GM12891 (cell line): ENCODE measurements at regions not wholly inside any gene's neighbourhood (a gene's known extent, or its start where the extent isn't known, plus 50 kb on each side); places are given as distances from the start of the nearest gene placed in this dataset.

Experiments
- DNase-seq: peaks from one replicate; pipeline ENCODE4 v3.0.0; 2011; ENCODE audit warnings: low spot score; ENCODE audit not compliant: insufficient read length
- FAIRE-seq: peaks from 2 replicates; lab custom pipeline; 2011; peaks lifted over from hg19 to GRCh38; lab: Jason Lieb, UNC
- PAX5 ChIP-seq: IDR thresholded peaks from 2 replicates; pipeline ENCODE4 v1.6.1; 2011; ENCODE audit warnings: low read length, moderate library complexity, mild to moderate bottlenecking; ENCODE audit not compliant: insufficient read depth, severe bottlenecking
- POLR2A ChIP-seq: IDR thresholded peaks from 2 replicates; pipeline ENCODE4 v1.6.1; 2011; ENCODE audit warnings: low read depth, low read length, control low read depth
- POLR2AphosphoS5 ChIP-seq: IDR thresholded peaks from 2 replicates; pipeline ENCODE4 v1.6.1; 2011; ENCODE audit warnings: low read depth, low read length, control low read depth
- POU2F2 ChIP-seq: IDR thresholded peaks from 2 replicates; pipeline ENCODE4 v1.6.1; 2011; ENCODE audit warnings: low read depth, mild to moderate bottlenecking, control low read depth, low read length, moderate library complexity
- SPI1 ChIP-seq: IDR thresholded peaks from 2 replicates; pipeline ENCODE4 v1.6.1; 2011; ENCODE audit warnings: low read depth, low read length, control low read depth
- TAF1 ChIP-seq: IDR thresholded peaks from 2 replicates; pipeline ENCODE4 v1.6.1; 2011; ENCODE audit warnings: low read depth, low read length, control low read depth

DNA sequence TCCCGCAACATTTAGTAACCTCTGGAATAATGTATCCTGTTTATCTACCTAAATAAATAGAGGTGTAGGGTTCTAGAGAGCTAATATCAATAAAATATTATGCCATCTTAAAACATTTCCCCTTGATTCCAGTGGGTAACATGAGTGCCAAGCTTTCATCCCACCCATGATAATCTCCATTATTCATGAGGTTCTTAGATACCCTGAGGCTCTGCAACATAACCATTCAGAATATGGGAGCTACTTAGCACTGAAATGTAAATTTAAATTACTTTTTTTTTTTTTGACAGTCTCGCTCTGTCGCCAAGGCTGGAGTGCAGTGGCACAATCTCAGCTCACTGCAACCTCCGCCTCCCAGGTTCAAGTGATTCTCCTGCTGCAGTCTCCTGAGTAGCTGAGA, 832.7 kb downstream of the BRINP3 start:
- FAIRE-seq, result no peak
- TF ChIP-seq POLR2AphosphoS5 (no peak), POLR2A (no peak), PAX5 (no peak), SPI1 (no peak), TAF1 (no peak), POU2F2 (no peak)
- no peak for DNase-seq

GRCh38 chr1:189646066-189646465, 831.6 kb downstream of the BRINP3 start:
- DNase-seq (no peak), FAIRE-seq (no peak)
- TF ChIP-seq TAF1, result no peak
- no peak for TF ChIP-seq SPI1
- no peak for TF ChIP-seq POU2F2

- DNase-seq (no peak), FAIRE-seq (no peak)
- TF ChIP-seq POLR2A (no peak), POU2F2 (no peak), SPI1 (no peak), TAF1 (no peak), PAX5 (no peak), POLR2AphosphoS5 (no peak)
Observed at GRCh38 chr1:189654906-189655305, 822.8 kb downstream of the BRINP3 start.

- no peak for TF ChIP-seq SPI1
- TF ChIP-seq PAX5, result no peak
- TF ChIP-seq POLR2AphosphoS5, result no peak
- no peak for TF ChIP-seq POU2F2
- TF ChIP-seq POLR2A, result no peak
- no peak for TF ChIP-seq TAF1
- DNase-seq (no peak), FAIRE-seq (no peak)
Observed at GRCh38 chr1:189656628-189657530, 820.8 kb downstream of the BRINP3 start.

DNA sequence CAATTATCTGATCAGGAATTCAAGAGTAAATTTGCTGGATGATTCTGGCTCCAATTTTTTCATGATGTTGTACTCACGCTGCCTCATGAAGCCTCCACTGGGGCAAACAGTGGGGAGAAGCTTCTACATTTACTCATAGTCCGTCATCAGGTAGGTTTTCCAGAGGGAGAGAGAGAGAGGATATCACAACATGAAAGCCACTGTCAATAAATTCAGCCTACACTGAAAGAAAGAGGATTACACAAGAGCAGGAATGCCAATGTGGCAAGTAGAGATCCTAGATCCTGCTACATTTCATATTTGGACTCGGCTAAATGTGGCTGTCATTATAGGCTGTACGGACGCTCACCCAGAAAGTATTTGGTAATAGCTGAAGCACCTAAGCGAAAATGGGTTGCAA, 819.9 kb downstream of the BRINP3 start:
- DNase-seq (no peak), FAIRE-seq (no peak)
- TF ChIP-seq TAF1 (no peak), POU2F2 (no peak), POLR2AphosphoS5 (no peak), POLR2A (no peak), PAX5 (no peak), SPI1 (no peak)

- TF ChIP-seq PAX5 (no peak), POU2F2 (no peak), TAF1 (no peak)
- no peak for DNase-seq
- FAIRE-seq, result no peak
Observed at GRCh38 chr1:189658381-189658780, 819.3 kb downstream of the BRINP3 start.

- DNase-seq, result no peak
- TF ChIP-seq PAX5, result no peak
- TF ChIP-seq POU2F2, result no peak
- no peak for FAIRE-seq
Observed at GRCh38 chr1:189659731-189660130, 817.9 kb downstream of the BRINP3 start.

DNA sequence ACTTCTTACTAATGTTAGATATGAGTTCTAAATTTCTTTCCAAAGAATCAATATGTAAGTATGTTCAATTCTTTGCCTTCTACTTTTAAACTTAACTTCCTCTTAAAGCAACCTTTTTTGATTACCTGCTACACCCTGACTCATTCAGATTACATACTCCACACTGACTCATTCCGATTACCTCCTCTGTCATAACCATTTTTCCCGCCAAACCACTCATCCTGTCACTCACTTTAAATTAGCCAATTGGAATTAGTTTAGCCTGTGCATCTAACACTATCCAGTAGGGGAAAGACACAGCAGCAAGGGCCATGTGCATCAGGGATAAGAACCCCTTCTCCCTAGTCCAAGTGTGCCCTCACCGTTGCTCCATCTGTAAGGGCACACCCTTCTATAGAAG, 815.5 kb downstream of the BRINP3 start:
- FAIRE-seq, result no peak

DNA sequence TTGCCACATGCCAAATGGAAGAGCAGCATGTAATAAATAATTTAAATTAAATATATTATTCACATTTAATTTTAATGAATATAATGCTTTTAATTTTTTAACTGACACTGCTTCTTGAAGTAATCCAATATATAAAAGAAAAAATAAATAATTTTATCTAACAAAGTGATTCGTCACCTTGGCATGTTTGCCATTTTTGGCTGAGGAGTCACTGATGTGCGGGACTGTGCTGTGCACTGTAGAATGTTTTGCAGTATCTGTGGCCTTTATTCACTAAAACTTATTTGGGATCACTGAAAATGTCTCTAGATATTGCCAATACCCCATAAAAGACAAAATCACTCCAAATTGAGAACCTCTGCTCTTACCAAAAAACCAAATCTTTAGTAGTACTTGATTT, 807.8 kb downstream of the BRINP3 start:
- TF ChIP-seq POLR2AphosphoS5 (no peak), TAF1 (no peak), PAX5 (no peak), POLR2A (no peak), SPI1 (no peak), POU2F2 (no peak)
- DNase-seq (no peak), FAIRE-seq (no peak)

More for the DNA sequence above, 815.5 kb downstream of the BRINP3 start:
- no peak for TF ChIP-seq POLR2A
- TF ChIP-seq TAF1, result no peak
- TF ChIP-seq SPI1, result no peak
- no peak for TF ChIP-seq POLR2AphosphoS5
- no peak for TF ChIP-seq POU2F2
- TF ChIP-seq PAX5, result no peak
- DNase-seq, result no peak

- TF ChIP-seq POLR2A (no peak), SPI1 (no peak), TAF1 (no peak), POU2F2 (no peak), PAX5 (no peak), POLR2AphosphoS5 (no peak)
- DNase-seq (no peak), FAIRE-seq (no peak)
Observed at GRCh38 chr1:189673217-189673616, 804.4 kb downstream of the BRINP3 start.

DNA sequence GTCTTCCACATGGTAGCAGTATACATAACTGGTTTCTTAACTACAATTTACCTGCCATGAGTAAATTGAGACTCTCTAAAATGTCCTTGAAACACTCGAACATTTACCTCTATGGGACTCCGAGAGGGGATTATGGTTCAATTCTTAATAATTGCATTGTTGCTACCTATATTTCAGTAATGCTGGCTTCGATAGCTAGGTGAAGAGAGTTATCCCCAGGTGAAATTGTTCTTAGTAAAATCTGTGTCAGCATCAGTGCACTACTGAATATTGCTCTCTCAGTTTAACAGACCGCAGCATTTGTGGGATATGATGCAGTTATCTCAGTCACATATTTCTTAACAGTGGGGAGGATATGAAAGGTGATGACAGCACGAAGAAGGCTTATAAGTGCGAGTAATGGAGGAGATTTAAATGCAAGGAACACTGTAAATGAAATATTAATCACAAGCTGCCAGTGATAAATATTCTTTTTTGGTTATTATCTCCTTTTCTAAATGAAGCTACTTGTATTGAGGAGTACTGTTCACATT, 801.9 kb downstream of the BRINP3 start:
- no peak for TF ChIP-seq POLR2AphosphoS5
- FAIRE-seq, result no peak
- DNase-seq, result no peak
